ENCODE measurements at regions not wholly inside any gene's neighbourhood (a gene's known extent, or its start where the extent isn't known, plus 50 kb on each side); places are given as distances from the start of the nearest gene placed in this dataset.
A peak's percentile ranks its signal among the peaks of the same experiment; 100 is the strongest.
"Not testable (repeated sequence)": the region's sequence is repeated elsewhere in the genome, so short reads cannot be mapped to it uniquely, and the experiment has no call there.

DNA sequence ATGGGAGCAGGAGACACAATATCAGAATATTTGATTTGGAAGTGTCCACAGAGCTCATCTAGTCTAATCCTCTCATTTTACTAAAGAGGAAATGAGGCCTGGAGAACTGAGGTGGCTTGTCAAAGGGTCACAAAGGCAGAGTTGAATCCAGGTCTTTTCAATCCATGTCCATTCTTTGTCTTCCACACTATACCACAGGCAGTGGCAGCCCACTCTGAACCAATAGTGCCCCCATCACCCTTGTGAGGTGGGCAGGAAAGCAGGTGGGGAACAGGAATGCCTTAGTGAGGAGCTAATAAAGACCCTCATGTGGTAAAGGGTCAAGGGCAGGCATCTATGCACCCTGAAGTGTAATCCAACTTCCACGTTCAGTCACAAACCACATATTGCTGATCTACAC lies 134.8 kb upstream of the EGLN3 start:
- WGBS (ENCODE audit: insufficient coverage) = no CpG with 5 or more reads among the region's 1 CpG
- ChIA-PET CTCF (interaction anchor here (0.8 to 1.4 kb wide), 5 partner anchors 13 to 281 kb away, joined by 3 to 5 read pairs (median 3); no protein-coding TSS in a partner anchor), POLR2A (no interaction called here)
- Histone ChIP-seq H3K9me3 (ENCODE audit: control extremely low read depth in 1 of 5, control insufficient read depth in 4 of 5, insufficient read depth in 2 of 5, low read depth in 1 of 5, low read length in 4 of 5) (no peaks in the 10 kb centered on the region), H3K4me3 (ENCODE audit: control insufficient read depth in 1 of 7, extremely low read depth in 1 of 7, insufficient read depth in 4 of 7, low read depth in 2 of 7, low read length in 6 of 7) (no peak overlapping the region), H3K27ac (ENCODE audit: insufficient read depth in 1 of 2, low read depth in 1 of 2, low read length in 2 of 2, poor library complexity in 1 of 2, severe bottlenecking in 2 of 2) (no peak overlapping the region), H3K27me3 (replicated peaks in 2 of 5; ENCODE audit: control insufficient read depth in 4 of 5, insufficient read depth in 5 of 5, low read length in 4 of 5) (no peaks in the 10 kb centered on the region), H3K4me1 (ENCODE audit: control extremely low read depth in 1 of 4, control insufficient read depth in 4 of 4, insufficient read depth in 4 of 4, low read length in 3 of 4) (peaks cover 0 to 2% (median 0%) of the 10 kb centered on the region in 4 experiments), H3K36me3 (ENCODE audit: control insufficient read depth in 4 of 4, insufficient read depth in 4 of 4, low read length in 3 of 4) (no peaks in the 10 kb centered on the region)
- DNase-seq = no peak

DNA sequence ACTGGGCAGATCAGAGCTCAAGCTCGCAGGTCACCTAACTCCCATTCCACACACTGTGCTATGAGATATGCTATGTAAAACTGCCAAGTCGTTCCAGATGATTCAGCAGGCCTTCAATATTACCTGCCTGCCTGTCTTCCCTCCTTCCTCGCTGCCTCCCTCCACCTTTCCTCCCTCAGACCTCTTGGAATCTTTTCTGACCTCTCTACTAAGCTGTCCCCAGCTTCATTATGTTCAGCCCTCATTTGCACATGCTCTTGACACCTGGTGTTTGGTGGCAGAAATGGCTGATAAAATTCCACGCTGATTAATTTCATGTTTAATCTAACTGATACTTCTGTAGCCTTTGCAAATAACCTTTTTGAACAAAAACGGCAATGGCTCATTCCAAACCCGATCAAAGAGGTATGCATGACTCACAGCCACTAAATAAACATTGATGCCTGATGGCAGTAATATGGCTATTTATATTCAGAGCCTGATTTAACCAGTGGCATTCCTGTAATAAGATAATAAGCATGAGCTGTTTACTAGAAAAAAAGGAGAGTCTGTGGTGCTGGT lies 130.8 kb upstream of the EGLN3 start:
- CTCF ChIA-PET = interaction anchor here (1.2 to 1.5 kb wide), 2 partner anchors 17 to 232 kb away, joined by 4 to 6 read pairs; no protein-coding TSS in a partner anchor
- Histone ChIP-seq H3K4me1 (ENCODE audit: control extremely low read depth in 1 of 4, control insufficient read depth in 4 of 4, insufficient read depth in 4 of 4, low read length in 3 of 4) (peaks cover 0 to 12% (median 12%) of the 10 kb centered on the region in 4 experiments), H3K27me3 (replicated peaks in 2 of 5; ENCODE audit: control insufficient read depth in 4 of 5, insufficient read depth in 5 of 5, low read length in 4 of 5) (no peaks in the 10 kb centered on the region), H3K9me3 (ENCODE audit: control extremely low read depth in 1 of 5, control insufficient read depth in 4 of 5, insufficient read depth in 2 of 5, low read depth in 1 of 5, low read length in 4 of 5) (no peaks in the 10 kb centered on the region), H3K27ac (ENCODE audit: insufficient read depth in 1 of 2, low read depth in 1 of 2, low read length in 2 of 2, poor library complexity in 1 of 2, severe bottlenecking in 2 of 2) (no peak overlapping the region), H3K36me3 (ENCODE audit: control insufficient read depth in 4 of 4, insufficient read depth in 4 of 4, low read length in 3 of 4) (no peaks in the 10 kb centered on the region), H3K4me3 (ENCODE audit: control insufficient read depth in 1 of 7, extremely low read depth in 1 of 7, insufficient read depth in 4 of 7, low read depth in 2 of 7, low read length in 6 of 7) (no peak overlapping the region)
- DNase-seq = no peak
- WGBS (ENCODE audit: insufficient coverage) = 97% methylated on average over 4 of the region's 6 CpGs
- POLR2A ChIA-PET = no interaction called here

DNA sequence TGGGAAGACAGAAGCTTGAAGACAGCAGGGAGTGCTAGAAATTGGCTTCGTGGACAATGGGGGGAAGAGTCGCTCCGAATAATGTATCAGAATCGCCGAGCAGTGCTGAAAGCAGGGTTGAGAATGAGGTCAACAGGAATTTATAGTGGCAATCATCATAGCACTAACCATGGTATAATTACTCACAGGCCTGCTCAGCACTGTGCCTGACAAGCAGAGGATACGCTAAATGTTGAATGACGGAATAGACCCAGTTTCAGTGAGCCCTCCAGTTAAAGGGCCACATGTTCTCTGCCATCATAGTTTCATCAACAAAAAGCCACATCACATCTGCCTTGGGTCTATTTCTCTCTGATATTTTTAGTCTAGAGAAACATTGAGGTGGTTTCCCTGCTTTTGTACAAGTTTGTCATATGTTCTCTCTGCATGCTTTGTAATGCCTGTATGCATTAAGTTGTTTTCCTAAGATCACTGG lies 130.3 kb upstream of the EGLN3 start:
- H3K4me1 ChIP-seq (ENCODE audit: control extremely low read depth in 1 of 4, control insufficient read depth in 4 of 4, insufficient read depth in 4 of 4, low read length in 3 of 4) = peaks cover 0 to 12% (median 12%) of the 10 kb centered on the region in 4 experiments
- H3K9me3 ChIP-seq (ENCODE audit: control extremely low read depth in 1 of 5, control insufficient read depth in 4 of 5, insufficient read depth in 2 of 5, low read depth in 1 of 5, low read length in 4 of 5) = no peaks in the 10 kb centered on the region
- H3K27ac ChIP-seq (ENCODE audit: insufficient read depth in 1 of 2, low read depth in 1 of 2, low read length in 2 of 2, poor library complexity in 1 of 2, severe bottlenecking in 2 of 2) = no peak overlapping the region
- no peaks in the 10 kb centered on the region for H3K36me3 ChIP-seq (ENCODE audit: control insufficient read depth in 4 of 4, insufficient read depth in 4 of 4, low read length in 3 of 4)
- DNase-seq = no peak
- no peak overlapping the region for H3K4me3 ChIP-seq (ENCODE audit: control insufficient read depth in 1 of 7, extremely low read depth in 1 of 7, insufficient read depth in 4 of 7, low read depth in 2 of 7, low read length in 6 of 7)
- WGBS (ENCODE audit: insufficient coverage) = 80% methylated on average over 1 of the region's 7 CpGs
- no peaks in the 10 kb centered on the region for H3K27me3 ChIP-seq (replicated peaks in 2 of 5; ENCODE audit: control insufficient read depth in 4 of 5, insufficient read depth in 5 of 5, low read length in 4 of 5)
- CTCF ChIA-PET = interaction anchor here (1.2 to 1.5 kb wide), 2 partner anchors 17 to 232 kb away, joined by 4 to 6 read pairs; no protein-coding TSS in a partner anchor
- POLR2A ChIA-PET = no interaction called here

DNA sequence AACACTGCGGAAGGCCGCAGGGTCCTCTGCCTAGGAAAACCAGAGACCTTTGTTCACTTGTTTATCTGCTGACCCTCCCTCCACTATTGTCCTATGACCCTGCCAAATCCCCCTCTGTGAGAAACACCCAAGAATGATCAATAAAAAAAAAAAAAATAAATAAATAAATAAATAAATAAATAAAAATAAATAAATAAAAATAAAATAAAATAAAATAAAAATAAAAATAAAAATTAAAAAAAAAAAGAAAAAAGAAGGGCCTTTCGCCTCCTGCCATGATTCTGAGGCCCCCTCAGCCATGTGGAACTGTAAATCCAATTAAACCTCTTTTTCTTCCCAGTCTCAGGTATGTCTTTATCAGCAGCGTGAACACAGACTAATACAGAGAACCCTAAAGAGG lies 128.8 kb upstream of the EGLN3 start:
- 100% methylated on average over 1 of the region's 4 CpGs for WGBS (ENCODE audit: insufficient coverage)
- H3K27ac ChIP-seq (ENCODE audit: insufficient read depth in 1 of 2, low read depth in 1 of 2, low read length in 2 of 2, poor library complexity in 1 of 2, severe bottlenecking in 2 of 2); H3K36me3 ChIP-seq (ENCODE audit: control insufficient read depth in 4 of 4, insufficient read depth in 4 of 4, low read length in 3 of 4); H3K9me3 ChIP-seq (ENCODE audit: control extremely low read depth in 1 of 5, control insufficient read depth in 4 of 5, insufficient read depth in 2 of 5, low read depth in 1 of 5, low read length in 4 of 5); DNase-seq; H3K4me3 ChIP-seq (ENCODE audit: control insufficient read depth in 1 of 7, extremely low read depth in 1 of 7, insufficient read depth in 4 of 7, low read depth in 2 of 7, low read length in 6 of 7); H3K27me3 ChIP-seq (replicated peaks in 2 of 5; ENCODE audit: control insufficient read depth in 4 of 5, insufficient read depth in 5 of 5, low read length in 4 of 5): not testable (repeated sequence)
- H3K4me1 ChIP-seq (ENCODE audit: control extremely low read depth in 1 of 4, control insufficient read depth in 4 of 4, insufficient read depth in 4 of 4, low read length in 3 of 4) = peaks cover 0 to 19% (median 18%) of the 10 kb centered on the region in 4 experiments
- ChIA-PET POLR2A (interaction anchor here (0.7 kb wide), 1 partner anchor 98 kb away, joined by 3 read pairs; no protein-coding TSS in a partner anchor), CTCF (interaction anchor here (0.9 kb wide), 1 partner anchor 12 kb away, joined by 3 read pairs; no protein-coding TSS in a partner anchor)

DNA sequence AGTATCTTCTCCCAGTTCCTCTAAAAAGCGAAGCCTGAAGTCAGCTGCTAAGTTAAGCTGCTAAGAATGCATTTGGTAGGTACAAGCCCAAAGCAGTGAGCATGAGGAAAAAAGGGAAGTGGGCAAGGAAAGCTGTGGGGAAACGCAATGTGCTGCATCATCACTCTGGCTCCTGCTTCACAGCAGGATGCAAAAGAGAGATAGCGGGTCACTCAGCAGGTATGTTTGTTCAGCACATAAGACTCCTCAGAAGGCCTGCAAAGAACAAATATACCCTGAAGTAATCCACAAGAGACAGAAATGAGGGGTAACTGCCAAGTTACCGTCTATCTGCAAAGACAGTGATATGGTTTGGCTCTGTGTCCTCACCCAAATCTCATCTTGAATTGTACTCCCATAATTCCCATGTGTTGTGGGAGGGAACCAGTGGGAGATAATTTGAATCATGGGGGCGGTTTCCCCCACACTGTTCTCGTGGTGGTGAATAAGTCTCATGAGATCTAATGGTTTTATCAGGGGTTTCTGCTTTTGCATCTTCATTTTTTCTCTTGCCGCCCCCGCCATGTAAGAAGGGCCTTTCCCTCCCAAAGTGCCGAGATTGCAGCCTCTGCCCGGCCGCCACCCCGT lies 127.4 kb upstream of the EGLN3 start:
- H3K9me3 ChIP-seq (ENCODE audit: control extremely low read depth in 1 of 5, control insufficient read depth in 4 of 5, insufficient read depth in 2 of 5, low read depth in 1 of 5, low read length in 4 of 5) = no peaks in the 10 kb centered on the region
- ChIA-PET CTCF (interaction anchor here (0.9 to 1.1 kb wide), 2 partner anchors 19 to 20 kb away, joined by 3 read pairs; no protein-coding TSS in a partner anchor), POLR2A (no interaction called here)
- H3K4me1 ChIP-seq (ENCODE audit: control extremely low read depth in 1 of 4, control insufficient read depth in 4 of 4, insufficient read depth in 4 of 4, low read length in 3 of 4) = peaks cover 0 to 19% (median 18%) of the 10 kb centered on the region in 4 experiments
- H3K4me3 ChIP-seq (ENCODE audit: control insufficient read depth in 1 of 7, extremely low read depth in 1 of 7, insufficient read depth in 4 of 7, low read depth in 2 of 7, low read length in 6 of 7) = no peak overlapping the region
- no peaks in the 10 kb centered on the region for H3K36me3 ChIP-seq (ENCODE audit: control insufficient read depth in 4 of 4, insufficient read depth in 4 of 4, low read length in 3 of 4)
- 58% methylated on average over 10 of the region's 12 CpGs for WGBS (ENCODE audit: insufficient coverage)
- peak; percentile 84 to 94 (median 91) for DNase-seq
- H3K27me3 ChIP-seq (replicated peaks in 2 of 5; ENCODE audit: control insufficient read depth in 4 of 5, insufficient read depth in 5 of 5, low read length in 4 of 5) = no peaks in the 10 kb centered on the region
- H3K27ac ChIP-seq (ENCODE audit: insufficient read depth in 1 of 2, low read depth in 1 of 2, low read length in 2 of 2, poor library complexity in 1 of 2, severe bottlenecking in 2 of 2) = peak overlapping the region in 1 of 2 experiments; percentile 35

DNA sequence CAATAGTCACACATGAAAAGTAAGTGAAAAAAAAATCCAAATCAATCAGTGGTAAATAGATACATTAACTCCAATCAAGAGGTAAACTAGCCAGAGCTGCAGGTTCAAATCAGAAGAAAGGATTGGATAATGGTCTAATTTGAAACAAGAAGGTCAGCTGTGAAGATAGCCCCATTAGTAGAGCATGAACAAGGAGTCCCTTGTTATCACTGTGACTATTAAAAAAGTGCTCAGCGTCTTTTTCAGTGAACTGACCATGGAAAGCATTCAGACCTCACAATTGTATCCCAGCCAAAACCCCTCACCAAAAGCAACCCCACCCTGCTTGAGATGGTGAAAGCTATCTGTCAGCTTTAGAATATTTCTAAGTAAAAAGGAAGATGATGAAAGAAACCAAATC lies 125.0 kb upstream of the EGLN3 start:
- no peak for DNase-seq
- H3K27ac ChIP-seq (ENCODE audit: insufficient read depth in 1 of 2, low read depth in 1 of 2, low read length in 2 of 2, poor library complexity in 1 of 2, severe bottlenecking in 2 of 2) = no peak overlapping the region
- H3K4me1 ChIP-seq (ENCODE audit: control extremely low read depth in 1 of 4, control insufficient read depth in 4 of 4, insufficient read depth in 4 of 4, low read length in 3 of 4) = peaks cover 0 to 19% (median 18%) of the 10 kb centered on the region in 4 experiments
- ChIA-PET POLR2A (no interaction called here), CTCF (interaction anchor here (1.1 kb wide), 1 partner anchor 16 kb away, joined by 3 read pairs; no protein-coding TSS in a partner anchor)
- H3K9me3 ChIP-seq (ENCODE audit: control extremely low read depth in 1 of 5, control insufficient read depth in 4 of 5, insufficient read depth in 2 of 5, low read depth in 1 of 5, low read length in 4 of 5) = no peaks in the 10 kb centered on the region
- no peak overlapping the region for H3K4me3 ChIP-seq (ENCODE audit: control insufficient read depth in 1 of 7, extremely low read depth in 1 of 7, insufficient read depth in 4 of 7, low read depth in 2 of 7, low read length in 6 of 7)
- no peaks in the 10 kb centered on the region for H3K27me3 ChIP-seq (replicated peaks in 2 of 5; ENCODE audit: control insufficient read depth in 4 of 5, insufficient read depth in 5 of 5, low read length in 4 of 5)
- WGBS (ENCODE audit: insufficient coverage) = no CpG with 5 or more reads among the region's 1 CpG
- H3K36me3 ChIP-seq (ENCODE audit: control insufficient read depth in 4 of 4, insufficient read depth in 4 of 4, low read length in 3 of 4) = no peaks in the 10 kb centered on the region

All from common myeloid progenitor, CD34-positive (primary cell).